ENCODE measurements at regions not wholly inside any gene's neighbourhood (a gene's known extent, or its start where the extent isn't known, plus 50 kb on each side); places are given as distances from the start of the nearest gene placed in this dataset.
"Not testable (repeated sequence)": the region's sequence is repeated elsewhere in the genome, so short reads cannot be mapped to it uniquely, and the experiment has no call there.

GRCh38 chr7:113292105-113292504 lies 173.8 kb upstream of the SMIM30 start:
- DNase-seq: no peak

GRCh38 chr7:113291058-113291457 lies 172.7 kb upstream of the SMIM30 start:
- no peak for DNase-seq

DNA sequence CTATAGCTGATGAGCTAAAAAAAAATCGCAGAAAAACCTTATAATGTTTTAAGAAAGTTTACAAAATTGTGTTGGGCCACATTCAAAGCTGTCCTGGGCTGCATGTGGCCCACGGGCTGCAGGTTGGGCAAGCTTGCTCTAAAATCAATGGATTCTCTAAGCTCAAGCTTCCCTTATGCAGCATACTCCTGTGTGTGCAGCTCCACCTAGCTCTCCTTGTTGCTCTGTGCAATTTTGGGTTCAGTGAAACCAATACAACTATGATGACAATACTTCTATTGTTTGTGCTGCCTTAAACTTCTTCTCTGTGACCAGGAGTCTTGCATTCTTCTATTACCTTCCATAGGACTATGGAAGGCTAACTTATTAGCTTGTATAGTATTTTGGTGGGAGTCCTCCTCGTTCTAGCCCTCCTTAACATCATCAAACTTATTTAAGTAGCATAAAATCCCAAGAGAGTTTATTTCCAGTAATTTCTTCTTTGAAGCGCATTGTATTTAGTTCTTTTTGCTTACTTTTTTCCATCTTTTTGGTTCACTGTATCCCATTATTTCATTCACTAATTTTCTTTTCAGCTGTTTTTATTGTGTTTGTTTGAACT lies 170.9 kb upstream of the SMIM30 start:
- no peak for DNase-seq

DNA sequence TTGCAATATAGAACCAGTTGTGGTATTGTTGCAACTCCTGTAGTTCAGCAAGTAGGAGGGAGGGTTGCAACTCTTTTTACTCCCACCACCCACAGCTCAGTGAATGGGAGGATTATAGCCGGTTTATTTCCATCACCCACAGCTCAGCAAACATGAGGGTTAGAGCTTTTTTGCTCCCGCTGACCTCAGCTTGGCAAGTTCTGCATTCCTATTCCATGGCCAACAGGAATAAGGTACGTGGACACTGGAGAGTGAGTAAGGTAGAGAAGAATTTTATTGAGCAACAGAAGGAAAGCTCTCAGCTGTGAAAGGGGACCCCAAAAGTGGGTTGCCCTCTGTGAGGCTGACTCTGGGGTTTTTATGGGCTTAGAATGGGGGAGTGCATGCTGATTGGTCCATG lies 167.1 kb upstream of the SMIM30 start:
- no peak for DNase-seq

DNA sequence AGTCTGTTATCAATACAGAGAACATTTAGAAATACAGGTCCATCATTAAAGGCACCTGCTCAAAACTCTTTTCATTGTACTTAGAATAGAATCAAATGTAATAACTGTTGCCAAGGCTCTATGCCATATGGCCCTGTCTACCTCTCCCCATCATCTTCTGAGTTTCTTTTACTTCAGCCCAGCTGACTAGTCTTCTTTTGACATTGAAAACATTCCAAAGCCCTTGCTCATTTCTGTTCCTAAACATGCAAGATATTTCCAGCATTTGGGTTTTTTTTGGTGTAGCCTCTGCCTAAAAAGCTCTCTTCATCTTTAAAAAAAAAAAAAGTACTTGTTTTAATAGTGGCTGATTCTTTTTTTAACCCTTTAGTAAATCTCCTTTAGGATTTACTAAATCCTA lies 165.5 kb upstream of the SMIM30 start:
- DNase-seq: no peak

- no peak for DNase-seq
These were observed 164.5 kb upstream of the SMIM30 start for GRCh38 chr7:113282875-113283274.

GRCh38 chr7:113281223-113281622 lies 162.9 kb upstream of the SMIM30 start:
- DNase-seq: no peak

DNA sequence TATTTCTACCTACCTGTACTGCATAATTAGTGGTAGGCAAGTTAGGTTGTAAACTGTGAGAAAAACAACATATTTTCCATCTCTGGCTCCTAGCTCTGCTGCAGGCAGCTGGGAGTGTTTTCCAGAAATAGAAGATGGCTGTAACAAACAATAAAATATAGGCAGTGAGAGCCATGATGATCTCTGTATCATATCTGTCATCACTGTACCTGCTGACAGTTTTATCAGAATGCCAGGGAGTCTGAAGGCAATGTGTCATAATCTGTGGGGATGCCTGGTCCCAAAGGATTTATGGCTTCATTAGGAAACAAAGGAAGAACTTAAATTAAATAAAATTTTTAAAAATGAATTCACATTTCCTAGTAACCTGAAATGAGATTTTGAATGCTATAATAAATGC lies 160.9 kb upstream of the SMIM30 start:
- DNase-seq: no peak

DNA sequence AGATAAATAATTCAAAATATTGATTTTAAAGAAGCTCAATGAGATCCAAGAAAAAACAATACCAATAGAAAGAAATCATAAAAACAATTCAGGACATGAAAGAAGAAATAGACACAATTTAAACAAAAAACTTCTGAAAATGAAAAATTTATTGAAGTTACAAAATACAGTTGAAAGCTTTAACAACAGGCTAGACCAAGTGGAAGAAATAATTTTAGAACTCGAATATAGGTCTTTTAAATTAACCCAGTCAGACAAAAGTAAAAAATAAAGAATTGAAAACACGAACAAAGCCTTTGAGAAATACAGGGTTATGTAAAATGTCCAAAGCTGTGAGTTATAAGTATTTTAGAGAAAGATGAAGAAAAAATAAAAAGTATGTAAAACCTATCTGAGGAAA lies 152.4 kb upstream of the SMIM30 start:
- DNase-seq: no peak

- not testable (repeated sequence) for DNase-seq
These were observed 151.2 kb upstream of the SMIM30 start for GRCh38 chr7:113269592-113269991.

- DNase-seq: peak; percentile 7
These were observed 150.4 kb upstream of the SMIM30 start for GRCh38 chr7:113268757-113269156.

DNA sequence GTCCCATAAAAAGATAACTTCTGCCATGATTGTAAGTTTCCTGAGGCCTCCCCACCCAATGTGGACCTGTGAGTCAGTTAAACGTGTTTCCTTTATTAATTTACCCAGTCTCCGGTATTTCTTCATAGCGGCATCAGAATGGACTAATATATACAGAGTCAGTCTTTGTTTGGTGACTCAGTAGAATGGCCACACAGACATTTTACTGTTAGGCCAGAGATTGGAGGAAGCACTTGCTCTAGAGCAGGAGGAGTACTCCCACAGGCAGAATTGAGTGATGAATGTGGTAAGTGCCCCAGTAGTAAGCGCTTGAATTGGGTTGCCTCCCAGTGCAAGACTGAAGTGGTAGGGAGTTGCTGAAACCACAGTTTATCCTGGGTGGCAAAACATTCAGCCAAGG lies 149.5 kb upstream of the SMIM30 start:
- no peak for DNase-seq

DNA sequence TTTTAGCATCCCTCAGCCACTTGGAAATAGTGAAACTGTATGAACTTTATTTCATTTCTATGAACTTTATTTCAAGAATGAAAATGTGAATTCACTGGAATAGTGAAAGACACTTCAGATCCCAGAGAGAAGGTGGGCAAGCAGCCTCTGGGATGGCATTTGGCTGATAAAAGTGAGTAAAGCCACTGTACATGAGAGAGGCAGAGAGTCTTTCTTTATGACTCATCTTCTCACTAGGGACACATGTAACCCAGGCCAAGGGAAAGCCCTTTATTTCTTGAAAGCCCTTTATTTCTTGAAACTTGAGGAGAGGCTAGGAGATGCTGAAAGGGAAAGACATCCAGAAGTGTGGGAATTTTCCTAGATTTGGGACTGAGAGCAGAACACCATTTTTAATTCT lies 148.9 kb upstream of the SMIM30 start:
- DNase-seq: no peak

GRCh38 chr7:113263749-113264148 lies 145.4 kb upstream of the SMIM30 start:
- DNase-seq: no peak

DNA sequence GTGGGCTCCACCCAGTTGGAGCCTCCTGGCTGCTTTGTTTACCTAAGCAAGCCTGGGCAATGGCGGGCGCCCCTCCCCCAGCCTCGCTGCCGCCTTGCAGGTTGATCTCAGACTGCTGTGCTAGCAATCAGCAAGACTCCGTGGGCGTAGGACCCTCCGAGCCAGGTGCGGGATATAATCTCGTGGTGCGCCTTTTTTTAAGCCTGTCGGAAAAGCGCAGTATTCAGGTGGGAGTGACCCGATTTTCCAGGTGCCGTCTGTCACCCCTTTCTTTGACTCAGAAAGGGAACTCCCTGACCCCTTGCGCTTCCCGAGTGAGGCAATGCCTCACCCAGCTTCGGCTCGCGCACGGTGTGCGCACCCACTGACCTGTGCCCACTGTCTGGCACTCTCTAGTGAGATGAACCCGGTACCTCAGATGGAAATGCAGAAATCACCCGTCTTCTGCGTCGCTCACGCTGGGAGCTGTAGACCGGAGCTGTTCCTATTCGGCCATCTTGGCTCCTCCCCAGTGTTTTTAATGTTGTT lies 144.9 kb upstream of the SMIM30 start:
- not testable (repeated sequence) for DNase-seq

- no peak for DNase-seq
These were observed 138.7 kb upstream of the SMIM30 start for GRCh38 chr7:113256883-113257531.

DNA sequence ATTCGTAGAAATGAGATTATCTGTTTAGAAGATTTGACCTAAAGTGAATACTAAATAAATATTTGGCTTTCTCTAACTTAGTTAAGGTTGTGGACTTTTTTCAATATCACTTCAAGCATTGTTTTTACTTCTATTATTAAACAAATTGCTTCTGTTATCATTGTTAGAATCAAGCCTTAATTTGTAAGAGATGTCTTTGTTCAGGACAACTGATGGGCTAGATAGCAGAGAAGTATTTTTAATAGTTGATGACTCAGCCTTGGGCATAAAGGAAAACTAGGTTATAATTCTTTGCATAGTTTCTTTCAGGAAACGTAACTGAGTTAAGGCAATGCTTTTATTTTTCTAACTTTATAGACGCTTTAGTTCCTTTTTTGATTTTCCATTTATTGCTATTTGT lies 128.8 kb upstream of the SMIM30 start:
- DNase-seq: no peak

DNA sequence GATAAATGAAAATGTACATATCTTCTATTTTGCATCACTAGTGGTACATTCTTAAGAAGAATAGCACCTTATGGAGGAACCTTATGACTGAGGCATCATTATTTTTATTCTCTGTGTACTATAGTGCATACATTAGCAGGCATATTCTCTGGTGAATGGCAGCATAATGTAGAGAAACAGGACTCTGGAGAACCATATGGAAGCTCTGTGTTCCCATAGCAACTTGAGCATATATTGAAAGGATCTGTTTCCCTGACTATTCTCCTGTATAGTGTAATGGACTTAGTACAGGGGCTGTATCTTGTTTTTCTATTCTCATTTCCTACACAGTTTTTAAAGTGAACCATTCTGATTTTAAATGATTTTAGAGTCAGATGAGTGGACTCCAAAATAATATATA lies 128.4 kb upstream of the SMIM30 start:
- peak; percentile 11 for DNase-seq

DNA sequence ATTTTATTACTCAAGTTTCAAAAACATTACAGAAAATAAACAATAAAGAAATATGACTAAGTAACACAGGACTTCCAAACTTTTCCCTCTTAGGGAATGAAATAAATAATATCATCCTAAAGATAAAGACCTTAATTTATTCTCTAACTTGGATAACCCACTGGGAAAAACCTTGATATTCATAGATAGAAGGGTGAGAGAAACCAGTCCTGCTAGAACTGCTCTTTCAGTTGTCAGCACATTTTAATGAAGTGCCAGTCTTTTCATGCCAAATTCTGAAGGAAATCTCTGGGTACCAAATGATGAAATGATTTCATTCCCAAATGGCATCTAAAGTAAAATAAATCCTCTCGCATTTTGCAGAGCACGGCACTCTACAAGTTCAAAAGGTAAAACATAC lies 114.5 kb upstream of the SMIM30 start:
- DNase-seq: no peak

- DNase-seq: no peak
These were observed 112.3 kb upstream of the SMIM30 start for GRCh38 chr7:113230691-113231090.

GRCh38 chr7:113217314-113217713 lies 99.0 kb upstream of the SMIM30 start:
- no peak for DNase-seq

DNA sequence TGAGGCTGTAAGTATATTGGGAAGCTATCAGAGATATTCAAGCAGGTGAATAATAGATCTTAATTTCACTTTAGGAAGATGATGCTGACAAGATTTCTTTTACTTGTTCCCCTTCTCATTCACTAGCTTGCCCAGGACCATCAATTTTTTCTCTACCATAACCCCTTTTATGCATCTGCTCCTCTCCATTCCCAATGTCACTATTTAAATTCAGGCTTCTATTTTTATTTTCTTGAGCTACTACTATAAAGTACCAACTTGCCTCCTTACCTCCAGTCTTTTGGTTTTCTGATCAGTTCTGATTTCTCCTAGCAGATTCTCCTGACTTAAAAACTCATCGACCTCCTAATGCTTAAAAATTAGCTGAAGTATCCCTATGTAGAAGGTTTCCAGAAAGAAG lies 97.7 kb upstream of the SMIM30 start:
- no peak for DNase-seq

DNA sequence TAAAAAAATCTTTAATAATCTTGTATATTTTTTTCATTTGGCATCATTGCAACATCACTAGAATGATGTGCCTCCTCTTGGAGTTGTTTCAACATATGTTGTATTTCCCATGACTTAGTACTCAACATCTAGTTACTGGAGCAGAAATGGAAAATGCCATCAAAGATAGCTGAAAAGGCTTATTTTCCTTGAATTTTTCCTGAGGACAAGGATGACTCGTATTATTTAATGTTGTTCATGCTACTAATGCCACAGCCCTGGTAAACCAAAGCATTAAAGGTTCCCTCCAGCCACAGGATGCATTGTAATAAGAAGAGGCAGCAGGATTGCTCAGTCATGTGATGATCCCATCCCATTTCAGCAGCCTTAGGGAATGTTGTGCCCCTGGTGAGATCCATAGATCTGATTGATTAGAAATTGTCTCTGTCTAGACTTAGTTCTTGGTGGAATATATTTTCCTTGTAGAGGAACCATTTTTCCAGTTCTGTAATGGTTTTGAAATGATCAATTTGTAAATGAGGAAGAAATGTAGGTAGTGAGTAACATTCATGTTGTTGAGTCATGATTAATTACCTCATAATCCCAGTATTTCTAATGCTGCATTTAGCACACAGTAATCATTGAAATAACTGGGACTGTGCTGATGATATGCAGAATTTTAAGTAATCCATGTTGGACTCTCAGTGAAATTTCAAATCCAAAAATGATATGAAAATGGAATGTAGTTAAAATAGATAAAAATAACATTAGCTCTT lies 91.3 kb upstream of the SMIM30 start:
- DNase-seq: no peak

GRCh38 chr7:113207931-113208330 lies 89.6 kb upstream of the SMIM30 start:
- no peak for DNase-seq
